WTC11 (cell line): ENCODE measurements at regions not wholly inside any gene's neighbourhood (a gene's known extent, or its start where the extent isn't known, plus 50 kb on each side); places are given as distances from the start of the nearest gene placed in this dataset.

Experiments used
- ATF1 ChIP-seq: sonication (generic); formaldehyde crosslinking; IDR thresholded peaks from 2 replicates; pipeline ENCODE4 v1.8.1; 2023; ENCODE audit warnings: mild to moderate bottlenecking, moderate library complexity, missing genetic modification reagents
- E2F1 ChIP-seq: sonication (generic); formaldehyde crosslinking; IDR thresholded peaks from 2 replicates; pipeline ENCODE4 v1.8.0; 2022; ENCODE audit warnings: mild to moderate bottlenecking, missing genetic modification reagents
- ERG ChIP-seq: fragments of 250-450 bp; sonication (Bioruptor Pico); IDR thresholded peaks from 2 replicates; pipeline ENCODE4 v1.8.0; 2021; ENCODE audit warnings: mild to moderate bottlenecking
- FOXP1 ChIP-seq: sonication (generic); formaldehyde crosslinking; IDR thresholded peaks from 2 replicates; pipeline ENCODE4 v1.8.0; 2022; ENCODE audit warnings: missing genetic modification reagents, mild to moderate bottlenecking, moderate library complexity, borderline replicate concordance
- GABPB1 ChIP-seq: sonication (generic); formaldehyde crosslinking; IDR thresholded peaks from 2 replicates; pipeline ENCODE4 v1.8.1; 2023; ENCODE audit warnings: mild to moderate bottlenecking, missing genetic modification reagents
- IRF1 ChIP-seq: sonication (generic); formaldehyde crosslinking; IDR thresholded peaks from 2 replicates; pipeline ENCODE4 v1.8.0; 2023; ENCODE audit warnings: missing genetic modification reagents
- JAZF1 ChIP-seq: fragments of 250-450 bp; sonication (Bioruptor Pico); IDR thresholded peaks from 2 replicates; pipeline ENCODE4 v1.9.0; 2021; ENCODE audit warnings: moderate library complexity, mild to moderate bottlenecking, inconsistent platforms
- MYBL2 ChIP-seq: sonication (generic); formaldehyde crosslinking; IDR thresholded peaks from 2 replicates; pipeline ENCODE4 v1.8.1; 2023; ENCODE audit warnings: mild to moderate bottlenecking, moderate library complexity, missing genetic modification reagents
- NFATC4 ChIP-seq: fragments of 250-450 bp; sonication (Bioruptor Pico); IDR thresholded peaks from 2 replicates; pipeline ENCODE4 v1.9.0; 2021; ENCODE audit warnings: mild to moderate bottlenecking
- NFE2L1 ChIP-seq: sonication (generic); formaldehyde crosslinking; IDR thresholded peaks from 2 replicates; pipeline ENCODE4 v1.8.1; 2023; ENCODE audit warnings: missing genetic modification reagents
- NR3C1 ChIP-seq: sonication (generic); formaldehyde crosslinking; conservative IDR thresholded peaks from 2 replicates; pipeline ENCODE4 v1.8.1; 2023; ENCODE audit warnings: low read depth, mild to moderate bottlenecking, missing genetic modification reagents
- SMAD4 ChIP-seq: sonication (generic); formaldehyde crosslinking; IDR thresholded peaks from 2 replicates; pipeline ENCODE4 v1.8.0; 2022; ENCODE audit warnings: mild to moderate bottlenecking, missing genetic modification reagents
- SOX15 ChIP-seq: fragments of 250-450 bp; sonication (Bioruptor Pico); IDR thresholded peaks from 2 replicates; pipeline ENCODE4 v1.9.0; 2021; ENCODE audit warnings: mild to moderate bottlenecking
- TEAD1 ChIP-seq: sonication (generic); formaldehyde crosslinking; IDR thresholded peaks from 2 replicates; pipeline ENCODE4 v1.8.0; 2022; ENCODE audit warnings: mild to moderate bottlenecking, missing genetic modification reagents
- TEAD4 ChIP-seq: sonication (generic); formaldehyde crosslinking; IDR thresholded peaks from 2 replicates; pipeline ENCODE4 v1.8.0; 2022; ENCODE audit warnings: mild to moderate bottlenecking, missing genetic modification reagents
- ZBTB21 ChIP-seq: sonication (generic); formaldehyde crosslinking; IDR thresholded peaks from 2 replicates; pipeline ENCODE4 v1.8.1; 2023; ENCODE audit warnings: mild to moderate bottlenecking, missing genetic modification reagents, borderline replicate concordance
- ZNF138 ChIP-seq: sonication (generic); formaldehyde crosslinking; conservative IDR thresholded peaks from 2 replicates; pipeline ENCODE4 v1.8.1; 2022; ENCODE audit warnings: mild to moderate bottlenecking, moderate library complexity, missing genetic modification reagents
- ZNF281 ChIP-seq: sonication (generic); formaldehyde crosslinking; IDR thresholded peaks from 2 replicates; pipeline ENCODE4 v1.8.0; 2023; ENCODE audit warnings: mild to moderate bottlenecking, missing genetic modification reagents
- ZNF317 ChIP-seq: sonication (generic); formaldehyde crosslinking; IDR thresholded peaks from 2 replicates; pipeline ENCODE4 v1.8.1; 2023; ENCODE audit warnings: low read depth, mild to moderate bottlenecking, moderate library complexity, missing genetic modification reagents, borderline replicate concordance
- ZNF425 ChIP-seq: fragments of 250-450 bp; sonication (Bioruptor Pico); conservative IDR thresholded peaks from 2 replicates; pipeline ENCODE4 v1.9.0; 2021; ENCODE audit warnings: mild to moderate bottlenecking
- TF ChIP-seq, protein P1 (sequence below): sonication (generic); formaldehyde crosslinking; IDR thresholded peaks from 2 replicates; pipeline ENCODE4 v1.8.1; 2022; ENCODE audit warnings: mild to moderate bottlenecking, moderate library complexity, missing genetic modification reagents
- TF ChIP-seq, protein P2 (sequence below): fragments of 250-450 bp; sonication (Bioruptor Pico); IDR thresholded peaks from 2 replicates; pipeline ENCODE4 v1.9.0; 2021; ENCODE audit warnings: mild to moderate bottlenecking
- TF ChIP-seq, protein P3 (sequence below): fragments of 250-450 bp; sonication (Bioruptor Pico); IDR thresholded peaks from 2 replicates; pipeline ENCODE4 v1.9.0; 2021; ENCODE audit warnings: moderate library complexity, mild to moderate bottlenecking, inconsistent platforms, borderline replicate concordance
- TF ChIP-seq, protein P4 (sequence below): sonication (generic); formaldehyde crosslinking; IDR thresholded peaks from 2 replicates; pipeline ENCODE4 v1.8.1; 2023; ENCODE audit warnings: mild to moderate bottlenecking, moderate library complexity, missing genetic modification reagents
- TF ChIP-seq, protein P5 (sequence below): sonication (generic); formaldehyde crosslinking; conservative IDR thresholded peaks from 2 replicates; pipeline ENCODE4 v1.8.1; 2022; ENCODE audit warnings: mild to moderate bottlenecking, missing genetic modification reagents

DNA sequence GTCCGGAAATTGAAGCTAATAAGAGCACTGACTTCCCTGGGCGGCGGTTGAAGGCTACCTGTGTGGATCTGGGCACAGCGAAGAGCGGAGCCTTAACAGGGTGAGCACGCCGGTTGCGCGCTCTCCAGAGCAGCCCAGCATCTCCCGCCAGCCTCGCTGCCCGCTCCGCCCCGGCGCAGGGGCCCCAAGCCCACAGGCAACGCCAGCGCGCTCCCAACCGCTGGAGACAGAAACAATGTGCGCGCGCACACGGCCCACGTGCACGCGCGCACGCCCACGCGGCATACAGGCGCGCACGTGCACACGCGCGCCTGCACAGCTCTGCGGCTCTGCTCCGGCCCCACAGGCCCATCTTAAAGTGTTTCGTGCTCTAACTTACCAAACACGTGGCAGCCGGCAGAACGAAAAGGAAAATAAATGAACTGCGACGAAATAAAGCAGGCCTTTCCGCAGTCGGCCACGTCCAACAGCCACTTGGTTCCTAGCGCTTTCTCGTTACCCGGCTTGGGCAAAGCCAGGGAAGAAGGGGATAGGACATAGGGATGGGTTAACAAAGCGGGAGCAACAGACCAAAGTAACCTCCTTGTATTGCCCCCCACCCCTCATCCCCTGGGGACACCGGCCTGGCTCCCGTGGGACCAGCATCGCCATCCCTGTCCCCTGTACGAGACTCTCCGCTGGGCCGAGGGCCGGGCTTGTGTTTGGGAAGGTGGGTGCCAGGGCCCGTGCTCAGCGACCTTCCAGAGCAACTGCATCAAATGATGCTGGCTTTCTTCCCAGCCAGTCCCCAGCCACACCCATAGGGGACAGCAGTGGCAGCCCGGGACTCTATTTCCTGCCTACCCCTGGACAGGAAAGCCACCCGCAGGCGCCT, 203.7 kb downstream of the ABHD5 start (continued):
- TF ChIP-seq ZBTB21 (CRISPR knock-in tag) (0 out of 2 replicates have a peak, but pooled peaks have one; percentile 30), MYBL2 (CRISPR knock-in tag) (peak; percentile 71; the same call in 1 of the 2 replicates), E2F1 (CRISPR knock-in tag) (peak; percentile 84; the same call in 1 of the 2 replicates), ZNF138 (no peak), NFE2L1 (CRISPR knock-in tag) (peak; percentile 28; the same call in 1 of the 2 replicates), JAZF1 (CRISPR knock-in tag) (no peak), ZNF317 (no peak), GABPB1 (CRISPR knock-in tag) (no peak), TEAD4 (CRISPR knock-in tag) (no peak), SMAD4 (CRISPR knock-in tag) (peak; percentile 83; the same call in 1 of the 2 replicates), NR3C1 (no peak), ATF1 (no peak), TEAD1 (no peak), SOX15 (CRISPR knock-in tag) (no peak), NFATC4 (CRISPR knock-in tag) (no peak), FOXP1 (CRISPR knock-in tag) (peak; percentile 83; the same call in 1 of the 2 replicates), IRF1 (0 out of 2 replicates have a peak, but pooled peaks have one; percentile 46), ZNF425 (CRISPR knock-in tag) (no peak), ZNF281 (peak; percentile 30; the same call in 1 of the 2 replicates), ERG (CRISPR knock-in tag) (no peak)
- TF ChIP-seq, protein P1, sequence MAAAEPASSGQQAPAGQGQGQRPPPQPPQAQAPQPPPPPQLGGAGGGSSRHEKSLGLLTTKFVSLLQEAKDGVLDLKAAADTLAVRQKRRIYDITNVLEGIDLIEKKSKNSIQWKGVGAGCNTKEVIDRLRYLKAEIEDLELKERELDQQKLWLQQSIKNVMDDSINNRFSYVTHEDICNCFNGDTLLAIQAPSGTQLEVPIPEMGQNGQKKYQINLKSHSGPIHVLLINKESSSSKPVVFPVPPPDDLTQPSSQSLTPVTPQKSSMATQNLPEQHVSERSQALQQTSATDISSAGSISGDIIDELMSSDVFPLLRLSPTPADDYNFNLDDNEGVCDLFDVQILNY (CRISPR knock-in tag): peak; percentile 81
- TF ChIP-seq, protein P2, sequence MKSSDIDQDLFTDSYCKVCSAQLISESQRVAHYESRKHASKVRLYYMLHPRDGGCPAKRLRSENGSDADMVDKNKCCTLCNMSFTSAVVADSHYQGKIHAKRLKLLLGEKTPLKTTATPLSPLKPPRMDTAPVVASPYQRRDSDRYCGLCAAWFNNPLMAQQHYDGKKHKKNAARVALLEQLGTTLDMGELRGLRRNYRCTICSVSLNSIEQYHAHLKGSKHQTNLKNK (CRISPR knock-in tag): no peak
- TF ChIP-seq, protein P3, sequence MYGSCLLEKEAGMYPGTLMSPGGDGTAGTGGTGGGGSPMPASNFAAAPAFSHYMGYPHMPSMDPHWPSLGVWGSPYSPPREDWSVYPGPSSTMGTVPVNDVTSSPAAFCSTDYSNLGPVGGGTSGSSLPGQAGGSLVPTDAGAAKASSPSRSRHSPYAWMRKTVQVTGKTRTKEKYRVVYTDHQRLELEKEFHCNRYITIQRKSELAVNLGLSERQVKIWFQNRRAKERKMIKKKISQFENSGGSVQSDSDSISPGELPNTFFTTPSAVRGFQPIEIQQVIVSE: no peak
- TF ChIP-seq, protein P4, sequence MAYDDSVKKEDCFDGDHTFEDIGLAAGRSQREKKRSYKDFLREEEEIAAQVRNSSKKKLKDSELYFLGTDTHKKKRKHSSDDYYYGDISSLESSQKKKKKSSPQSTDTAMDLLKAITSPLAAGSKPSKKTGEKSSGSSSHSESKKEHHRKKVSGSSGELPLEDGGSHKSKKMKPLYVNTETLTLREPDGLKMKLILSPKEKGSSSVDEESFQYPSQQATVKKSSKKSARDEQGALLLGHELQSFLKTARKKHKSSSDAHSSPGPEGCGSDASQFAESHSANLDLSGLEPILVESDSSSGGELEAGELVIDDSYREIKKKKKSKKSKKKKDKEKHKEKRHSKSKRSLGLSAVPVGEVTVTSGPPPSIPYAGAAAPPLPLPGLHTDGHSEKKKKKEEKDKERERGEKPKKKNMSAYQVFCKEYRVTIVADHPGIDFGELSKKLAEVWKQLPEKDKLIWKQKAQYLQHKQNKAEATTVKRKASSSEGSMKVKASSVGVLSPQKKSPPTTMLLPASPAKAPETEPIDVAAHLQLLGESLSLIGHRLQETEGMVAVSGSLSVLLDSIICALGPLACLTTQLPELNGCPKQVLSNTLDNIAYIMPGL (CRISPR knock-in tag): peak; percentile 56; the same call in 1 of the 2 replicates
- TF ChIP-seq, protein P5, sequence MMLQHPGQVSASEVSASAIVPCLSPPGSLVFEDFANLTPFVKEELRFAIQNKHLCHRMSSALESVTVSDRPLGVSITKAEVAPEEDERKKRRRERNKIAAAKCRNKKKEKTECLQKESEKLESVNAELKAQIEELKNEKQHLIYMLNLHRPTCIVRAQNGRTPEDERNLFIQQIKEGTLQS (CRISPR knock-in tag): no peak
